ENCODE measurements at regions not wholly inside any gene's neighbourhood (a gene's known extent, or its start where the extent isn't known, plus 50 kb on each side); places are given as distances from the start of the nearest gene placed in this dataset.

- Histone ChIP-seq H3K4me3 (no peak overlapping the region), H3K4me1 (no peaks in the 10 kb centered on the region), H3K36me3 (no peaks in the 10 kb centered on the region), H3K27me3 (replicated peaks in 1 of 7) (no peaks in the 10 kb centered on the region), H3K9me3 (peaks cover 0 to 8% (median 0%) of the 10 kb centered on the region in 8 donors), H3K27ac (no peak overlapping the region)
- intact Hi-C loops (cut with DNase I; ENCODE audit: low total_unique reads): no loop called here
- TF ChIP-seq POLR2A (IDR thresholded peaks at IDR 0.05) (no peak), POLR2AphosphoS5 (IDR thresholded peaks at IDR 0.05) (no peak)
- DNase-seq: no peak
- 64 to 84% (median 74%) methylated on average over 1 of the region's 1 CpG for WGBS, 5 donors
Measured at GRCh38 chr6:22694092-22694724, 124.8 kb downstream of the HDGFL1 start.

GRCh38 chr6:22696481-22696880, 127.1 kb downstream of the HDGFL1 start:
- intact Hi-C loops (cut with DNase I; ENCODE audit: low total_unique reads): no loop called here
- 81 to 94% (median 92%) methylated on average over 4 of the region's 4 CpGs for WGBS, 5 donors
- TF ChIP-seq POLR2AphosphoS5 (IDR thresholded peaks at IDR 0.05): no peak
- no peak for TF ChIP-seq POLR2A (IDR thresholded peaks at IDR 0.05)
- no peak for TF ChIP-seq CTCF (IDR thresholded peaks at IDR 0.05 in 8 of 11, conservative IDR thresholded peaks at IDR 0.05 in 3 of 11)

GRCh38 chr6:22697306-22697705, 127.9 kb downstream of the HDGFL1 start:
- intact Hi-C loops (cut with DNase I; ENCODE audit: low total_unique reads): no loop called here
- Histone ChIP-seq H3K27ac (no peak overlapping the region), H3K9me3 (no peaks in the 10 kb centered on the region), H3K27me3 (replicated peaks in 1 of 7) (no peaks in the 10 kb centered on the region), H3K36me3 (no peaks in the 10 kb centered on the region), H3K4me1 (no peaks in the 10 kb centered on the region), H3K4me3 (no peak overlapping the region)
- DNase-seq: no peak
- 75 to 87% (median 81%) methylated on average over 2 of the region's 2 CpGs for WGBS, 5 donors
- no peak for TF ChIP-seq POLR2A (IDR thresholded peaks at IDR 0.05)
- TF ChIP-seq CTCF (IDR thresholded peaks at IDR 0.05 in 8 of 11, conservative IDR thresholded peaks at IDR 0.05 in 3 of 11): no peak
- TF ChIP-seq POLR2AphosphoS5 (IDR thresholded peaks at IDR 0.05): no peak

More at GRCh38 chr6:22696481-22696880, 127.1 kb downstream of the HDGFL1 start:
- no peak for DNase-seq
- Histone ChIP-seq H3K36me3 (no peaks in the 10 kb centered on the region), H3K27ac (no peak overlapping the region), H3K4me1 (no peaks in the 10 kb centered on the region), H3K4me3 (no peak overlapping the region), H3K9me3 (no peaks in the 10 kb centered on the region), H3K27me3 (replicated peaks in 1 of 7) (no peaks in the 10 kb centered on the region)

GRCh38 chr6:22699151-22699550, 129.8 kb downstream of the HDGFL1 start:
- Histone ChIP-seq H3K27ac (no peak overlapping the region), H3K27me3 (replicated peaks in 1 of 7) (no peaks in the 10 kb centered on the region), H3K9me3 (no peaks in the 10 kb centered on the region), H3K36me3 (no peaks in the 10 kb centered on the region), H3K4me3 (no peak overlapping the region), H3K4me1 (no peaks in the 10 kb centered on the region)
- WGBS, 5 donors: 27 to 61% (median 40%) methylated on average over 6 of the region's 6 CpGs
- intact Hi-C loops (cut with DNase I; ENCODE audit: low total_unique reads): no loop called here
- DNase-seq: no peak
- TF ChIP-seq CTCF (IDR thresholded peaks at IDR 0.05 in 8 of 11, conservative IDR thresholded peaks at IDR 0.05 in 3 of 11) (no peak), POLR2AphosphoS5 (IDR thresholded peaks at IDR 0.05) (no peak), POLR2A (IDR thresholded peaks at IDR 0.05) (no peak)
